CD4-positive, alpha-beta T cell treated with Interleukin-15 for 4 hours (primary cell): ENCODE measurements at regions not wholly inside any gene's neighbourhood (a gene's known extent, or its start where the extent isn't known, plus 50 kb on each side); places are given as distances from the start of the nearest gene placed in this dataset.
"Not testable (repeated sequence)": the region's sequence is repeated elsewhere in the genome, so short reads cannot be mapped to it uniquely, and the experiment has no call there.

Experiments
- DNase-seq: peaks from one replicate; pipeline ENCODE4 v3.0.0-alpha.2; 2020; ENCODE audit warnings: low spot score

DNA sequence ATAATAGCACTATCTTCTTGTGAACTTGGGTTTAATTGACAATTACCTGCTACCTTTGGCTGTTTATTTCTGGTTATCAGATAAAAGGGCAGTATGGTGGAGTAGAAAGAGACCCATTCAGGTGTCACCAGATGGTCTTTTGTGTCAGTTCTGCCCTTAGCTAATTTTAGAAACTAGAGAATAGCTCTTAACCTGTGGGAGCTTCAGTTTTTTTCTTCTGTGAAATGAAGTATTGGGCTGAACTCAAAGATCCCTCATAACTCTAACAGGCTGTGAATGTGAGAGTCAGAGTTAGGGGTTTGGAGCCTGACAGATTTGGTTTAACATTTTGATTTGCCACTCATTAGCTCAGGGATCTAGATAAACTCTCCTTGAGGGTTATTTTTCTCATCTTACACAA, 335.2 kb downstream of the PPP1R2C start:
- no peak for DNase-seq

GRCh38 chrX:42437211-42437610, 340.8 kb downstream of the PPP1R2C start:
- no peak for DNase-seq

DNA sequence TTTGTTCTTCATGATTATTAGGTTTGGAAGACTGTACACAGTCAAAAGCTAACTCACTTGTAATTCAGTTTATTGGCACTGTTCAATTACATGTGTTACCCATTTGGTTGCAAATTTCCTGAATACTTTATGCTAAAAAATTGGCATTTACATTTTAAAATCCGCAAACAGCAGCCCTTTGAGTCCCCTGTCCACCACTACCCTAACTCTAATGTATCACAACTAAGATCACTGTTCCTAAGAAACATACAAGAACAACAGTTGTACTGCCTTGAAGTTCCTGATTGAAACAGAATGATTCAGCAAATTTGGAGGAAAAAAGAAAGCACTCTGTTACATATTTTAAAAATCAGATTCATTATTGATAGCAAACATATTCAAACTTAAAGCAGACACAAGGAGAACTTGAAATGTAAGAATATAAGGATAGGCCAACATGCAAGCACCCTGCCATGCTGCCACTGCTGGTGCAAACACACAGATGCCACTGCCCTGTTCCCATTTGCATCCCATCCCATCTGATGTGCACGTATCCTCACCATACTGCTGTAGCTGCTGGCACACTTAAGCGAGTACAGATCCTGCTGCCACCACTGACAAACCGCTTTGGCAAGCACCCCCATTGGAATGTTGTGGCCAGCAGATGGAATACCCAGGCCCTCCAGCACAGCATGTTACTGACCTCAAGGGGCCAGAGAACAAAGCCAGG, 343.4 kb downstream of the PPP1R2C start:
- DNase-seq = no peak

GRCh38 chrX:42432552-42432951, 345.4 kb downstream of the PPP1R2C start:
- DNase-seq = no peak

- no peak for DNase-seq
These were observed 355.0 kb downstream of the PPP1R2C start for GRCh38 chrX:42422961-42423360.

DNA sequence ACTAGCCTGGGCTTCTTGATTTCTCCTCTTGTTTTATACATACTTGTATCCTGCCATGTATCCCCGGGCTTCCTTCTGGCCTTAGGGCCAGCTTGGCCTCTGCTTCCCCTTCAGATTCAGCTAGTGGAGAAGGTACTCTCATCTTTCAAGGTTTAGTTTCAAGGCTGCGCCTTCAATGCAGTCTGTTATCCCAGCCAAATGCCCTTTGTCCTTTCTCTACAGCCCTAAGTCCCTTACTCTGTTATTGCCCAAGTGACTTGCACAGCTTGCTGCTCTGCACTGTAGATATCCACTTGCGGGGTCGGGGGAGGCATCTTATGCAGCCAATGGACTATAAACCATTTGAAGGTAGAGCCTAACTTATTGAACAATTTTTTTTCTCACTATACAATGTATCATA, 357.5 kb downstream of the PPP1R2C start:
- DNase-seq = no peak

- DNase-seq = no peak
These were observed 362.3 kb downstream of the PPP1R2C start for GRCh38 chrX:42415636-42416035.

DNA sequence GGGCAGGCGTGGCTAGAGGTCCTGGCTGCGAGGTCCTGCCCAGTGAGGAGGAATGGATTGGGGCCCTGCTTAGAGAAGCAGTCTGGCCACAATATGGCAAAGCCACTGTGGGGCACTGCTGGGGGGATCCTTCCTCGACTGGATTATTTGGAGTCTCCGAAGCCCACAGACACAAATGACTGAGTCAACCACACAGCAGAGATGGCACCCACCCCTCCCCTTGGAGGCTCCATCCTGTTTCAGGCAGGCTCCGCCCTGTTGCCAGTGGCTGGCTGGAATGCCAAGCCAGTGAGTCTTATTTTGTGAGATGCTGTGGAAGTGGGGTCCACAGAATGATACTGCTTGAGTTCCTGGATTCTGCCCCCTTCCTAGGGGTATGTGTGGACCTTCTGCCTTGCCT, 363.9 kb downstream of the PPP1R2C start:
- DNase-seq = no peak

- DNase-seq = peak; percentile 0
These were observed 378.3 kb downstream of the PPP1R2C start for GRCh38 chrX:42399632-42400024.

- DNase-seq = peak; percentile 42
These were observed 378.9 kb downstream of the PPP1R2C start for GRCh38 chrX:42398967-42399631.

- DNase-seq = no peak
These were observed 381.8 kb downstream of the PPP1R2C start for GRCh38 chrX:42396136-42396535.

DNA sequence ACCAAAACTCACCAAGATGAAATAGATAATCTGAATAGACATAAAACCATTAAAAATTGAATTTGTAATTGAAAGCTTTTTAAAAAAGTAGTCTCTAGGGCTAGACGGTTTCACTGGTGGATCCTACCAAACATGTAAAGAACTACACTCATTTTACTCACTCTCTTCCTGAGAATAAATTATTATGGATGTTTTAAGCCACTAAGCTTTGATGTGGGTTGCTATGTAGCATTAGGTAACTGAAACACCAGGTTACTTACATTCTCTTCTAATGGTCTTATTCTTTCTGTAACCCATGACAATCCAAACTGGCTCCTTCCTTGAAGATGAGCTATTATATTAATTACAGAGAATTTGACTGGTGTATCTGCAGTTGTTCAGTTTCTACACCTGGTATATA, 385.1 kb downstream of the PPP1R2C start:
- DNase-seq = no peak

DNA sequence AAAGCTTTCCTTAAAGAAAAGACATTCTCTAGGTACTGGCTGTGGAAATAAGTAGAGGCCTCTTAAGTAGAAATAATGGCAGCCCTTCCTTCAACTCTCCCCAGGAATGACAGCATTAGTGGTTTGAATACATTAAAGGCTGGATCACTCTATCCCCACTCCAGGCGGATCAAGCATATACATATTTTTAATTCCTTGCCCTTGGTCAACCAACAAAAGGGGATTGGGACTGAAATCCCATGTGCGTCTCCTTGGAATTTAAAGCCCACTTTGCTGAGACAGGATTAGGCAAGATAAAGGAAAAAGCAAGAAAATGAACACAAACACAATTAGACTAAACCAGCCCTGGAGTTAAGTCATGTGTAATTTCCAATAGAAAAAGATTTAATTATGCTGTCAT, 391.3 kb downstream of the PPP1R2C start:
- DNase-seq = no peak

DNA sequence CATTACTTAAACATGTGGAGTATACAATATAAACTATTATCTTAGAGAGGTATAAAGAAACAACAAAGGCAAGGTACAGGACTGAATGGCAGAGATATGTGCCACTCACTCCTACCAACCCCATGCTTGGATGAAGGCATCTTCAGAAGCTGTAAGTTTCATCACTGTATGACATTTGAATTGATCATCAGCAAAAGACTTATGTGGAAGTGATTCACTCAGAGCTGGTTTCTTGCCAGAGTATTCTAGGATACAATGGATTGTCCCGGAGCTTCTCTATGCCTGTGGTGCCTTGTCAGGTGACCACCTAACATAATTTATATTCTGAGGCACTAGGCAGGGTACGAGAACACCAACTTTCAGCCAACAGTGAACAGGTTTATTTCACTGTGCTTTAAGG, 392.2 kb downstream of the PPP1R2C start:
- no peak for DNase-seq

GRCh38 chrX:42384956-42385355, 393.0 kb downstream of the PPP1R2C start:
- no peak for DNase-seq

- DNase-seq = no peak
These were observed 399.1 kb downstream of the PPP1R2C start for GRCh38 chrX:42378857-42379256.

GRCh38 chrX:42375086-42375485, 402.9 kb downstream of the PPP1R2C start:
- DNase-seq = no peak

DNA sequence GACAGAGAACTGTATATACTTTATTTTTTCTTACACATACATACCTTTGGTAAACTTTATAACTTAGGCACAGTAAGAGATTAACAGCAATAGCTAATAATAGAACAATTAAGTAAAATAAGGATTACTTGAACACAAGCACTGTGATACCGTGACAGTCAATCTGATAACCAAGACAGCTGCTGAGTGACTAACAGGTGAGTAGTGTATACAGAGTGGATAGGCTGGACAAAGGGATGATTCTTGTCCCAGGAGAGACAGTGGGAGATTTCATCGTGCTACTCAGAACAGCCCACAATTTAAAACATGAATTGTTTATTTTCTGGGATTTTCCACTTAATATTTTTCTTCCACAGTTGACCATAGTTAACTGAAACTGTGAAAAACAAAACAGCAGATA, 411.8 kb downstream of the PPP1R2C start:
- no peak for DNase-seq

GRCh38 chrX:42362219-42362618, 415.7 kb downstream of the PPP1R2C start:
- DNase-seq = no peak

DNA sequence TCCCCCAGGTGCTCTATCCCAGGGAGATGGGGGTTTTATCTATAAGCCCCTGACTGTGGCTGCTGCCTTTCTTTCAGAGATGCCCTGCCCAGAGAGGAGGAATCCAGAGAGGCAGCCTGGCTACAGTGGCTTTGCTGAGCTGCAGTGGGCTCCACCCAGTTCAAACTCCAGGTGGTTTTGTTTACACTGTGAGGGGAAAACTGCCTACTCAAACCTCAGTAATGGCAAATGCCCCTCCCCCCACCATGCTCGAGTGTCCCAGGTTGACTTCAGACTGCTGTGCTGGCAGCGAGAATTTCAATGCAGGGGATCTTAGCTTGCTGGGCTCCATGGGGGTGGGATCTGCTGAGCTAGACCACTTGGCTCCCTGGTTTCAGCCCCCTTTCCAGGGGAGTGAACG, 419.6 kb upstream of the CASK start:
- not testable (repeated sequence) for DNase-seq
